DND-41 (cell line): ENCODE measurements at regions not wholly inside any gene's neighbourhood (a gene's known extent, or its start where the extent isn't known, plus 50 kb on each side); places are given as distances from the start of the nearest gene placed in this dataset.

Experiments used
- ATAC-seq: fragments of 200-7000 bp; cut with Tn5 transposase; 3 replicates; pipeline ENCODE4 v1.9.1; 2021; ENCODE audit warnings: low read depth; ENCODE audit not compliant: insufficient read depth
- DNase-seq: peaks from one replicate; pipeline ENCODE4 v3.0.0-alpha.2; 2020
- H2AFZ ChIP-seq: 2 replicates; pipeline ENCODE4 v1.6.0; 2012; ENCODE audit warnings: low read depth, low read length
- H3K27ac ChIP-seq: 2 replicates; pipeline ENCODE4 v1.5.1; 2012; ENCODE audit warnings: low read length, inconsistent platforms
- H3K27me3 ChIP-seq: fragments of 200-600 bp; sonication (generic); 2 replicates; pipeline ENCODE4 v1.6.0; 2012; ENCODE audit warnings: low read length, mild to moderate bottlenecking, inconsistent platforms; ENCODE audit not compliant: insufficient read depth, poor library complexity
- H3K36me3 ChIP-seq: 2 replicates; pipeline ENCODE4 v1.5.1; 2012; ENCODE audit warnings: low read length, inconsistent platforms; ENCODE audit not compliant: insufficient read depth
- H3K4me1 ChIP-seq: 2 replicates; pipeline ENCODE4 v1.5.1; 2012; ENCODE audit warnings: mild to moderate bottlenecking, low read length; ENCODE audit not compliant: insufficient read depth
- H3K4me2 ChIP-seq: 2 replicates; pipeline ENCODE4 v1.6.0; 2012; ENCODE audit warnings: mild to moderate bottlenecking, moderate library complexity, low read length, inconsistent platforms; ENCODE audit not compliant: insufficient read depth
- H3K4me3 ChIP-seq, 2 experiments: fragments of 200-600 bp in 1 of 2; shearing (Covaris generic) in 1 of 2; 2 replicates each; pipeline ENCODE4 v1.5.1; 2012 to 2016; ENCODE audit warnings: inconsistent platforms in 2 of 2, low read length in 2 of 2, mild to moderate bottlenecking in 2 of 2, low read depth in 1 of 2, moderate library complexity in 1 of 2
- H3K79me2 ChIP-seq: 2 replicates; pipeline ENCODE4 v1.6.0; 2012; ENCODE audit warnings: low read length, inconsistent platforms; ENCODE audit not compliant: insufficient read depth
- H3K9ac ChIP-seq: 2 replicates; pipeline ENCODE4 v1.6.0; 2012; ENCODE audit warnings: low read depth, mild to moderate bottlenecking, inconsistent platforms, low read length, moderate library complexity
- H3K9me3 ChIP-seq: 2 replicates; pipeline ENCODE4 v1.5.1; 2012; ENCODE audit warnings: low read length, moderate library complexity, mild to moderate bottlenecking, inconsistent platforms; ENCODE audit not compliant: insufficient read depth, severe bottlenecking
- H4K20me1 ChIP-seq: 2 replicates; pipeline ENCODE4 v1.6.0; 2012; ENCODE audit warnings: low read length; ENCODE audit not compliant: insufficient read depth
- EZH2 ChIP-seq: IDR thresholded peaks from 3 replicates; pipeline ENCODE4 v1.6.1; 2012; ENCODE audit warnings: borderline replicate concordance, low read depth, mild to moderate bottlenecking, moderate library complexity, low read length, inconsistent platforms; ENCODE audit not compliant: severe bottlenecking
- TF ChIP-seq, protein P1 (sequence below): IDR thresholded peaks from 2 replicates; pipeline ENCODE4 v1.5.1; 2012; ENCODE audit warnings: borderline replicate concordance, low read length, moderate library complexity, mild to moderate bottlenecking; ENCODE audit not compliant: poor library complexity, severe bottlenecking; ENCODE audit errors: extremely low read depth

DNA sequence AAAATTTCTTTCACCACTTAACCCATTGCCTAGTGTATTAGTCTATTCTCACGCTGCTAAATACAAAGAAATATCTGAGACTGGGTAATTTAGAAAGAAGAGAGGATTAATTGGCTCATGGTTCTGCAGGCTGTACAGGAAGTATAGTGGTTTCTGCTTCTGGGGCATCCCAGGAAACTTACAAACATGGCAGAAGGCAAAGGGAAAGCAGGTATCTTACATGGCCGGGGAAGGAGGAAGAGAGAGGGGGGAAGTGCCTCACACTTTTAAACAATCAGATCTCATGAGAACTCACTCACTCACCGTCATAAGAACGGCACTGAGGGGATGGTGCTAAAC lies 931.4 kb upstream of the SOX9 start:
- Histone ChIP-seq H3K4me3 (no peak overlapping the region), H2AFZ (no peak overlapping the region), H4K20me1 (no peaks in the 10 kb centered on the region), H3K9ac (no peak overlapping the region), H3K27ac (no peak overlapping the region), H3K79me2 (no peaks in the 10 kb centered on the region), H3K27me3 (no peaks in the 10 kb centered on the region), H3K4me1 (peaks cover 18% of the 10 kb centered on the region), H3K9me3 (peaks cover 2% of the 10 kb centered on the region), H3K36me3 (no peaks in the 10 kb centered on the region), H3K4me2 (no peak overlapping the region)
- ATAC-seq, result peak; percentile 68
- peak; percentile 11 for DNase-seq
- TF ChIP-seq, protein P1, sequence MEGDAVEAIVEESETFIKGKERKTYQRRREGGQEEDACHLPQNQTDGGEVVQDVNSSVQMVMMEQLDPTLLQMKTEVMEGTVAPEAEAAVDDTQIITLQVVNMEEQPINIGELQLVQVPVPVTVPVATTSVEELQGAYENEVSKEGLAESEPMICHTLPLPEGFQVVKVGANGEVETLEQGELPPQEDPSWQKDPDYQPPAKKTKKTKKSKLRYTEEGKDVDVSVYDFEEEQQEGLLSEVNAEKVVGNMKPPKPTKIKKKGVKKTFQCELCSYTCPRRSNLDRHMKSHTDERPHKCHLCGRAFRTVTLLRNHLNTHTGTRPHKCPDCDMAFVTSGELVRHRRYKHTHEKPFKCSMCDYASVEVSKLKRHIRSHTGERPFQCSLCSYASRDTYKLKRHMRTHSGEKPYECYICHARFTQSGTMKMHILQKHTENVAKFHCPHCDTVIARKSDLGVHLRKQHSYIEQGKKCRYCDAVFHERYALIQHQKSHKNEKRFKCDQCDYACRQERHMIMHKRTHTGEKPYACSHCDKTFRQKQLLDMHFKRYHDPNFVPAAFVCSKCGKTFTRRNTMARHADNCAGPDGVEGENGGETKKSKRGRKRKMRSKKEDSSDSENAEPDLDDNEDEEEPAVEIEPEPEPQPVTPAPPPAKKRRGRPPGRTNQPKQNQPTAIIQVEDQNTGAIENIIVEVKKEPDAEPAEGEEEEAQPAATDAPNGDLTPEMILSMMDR, result no peak
- TF ChIP-seq EZH2, result no peak

DNA sequence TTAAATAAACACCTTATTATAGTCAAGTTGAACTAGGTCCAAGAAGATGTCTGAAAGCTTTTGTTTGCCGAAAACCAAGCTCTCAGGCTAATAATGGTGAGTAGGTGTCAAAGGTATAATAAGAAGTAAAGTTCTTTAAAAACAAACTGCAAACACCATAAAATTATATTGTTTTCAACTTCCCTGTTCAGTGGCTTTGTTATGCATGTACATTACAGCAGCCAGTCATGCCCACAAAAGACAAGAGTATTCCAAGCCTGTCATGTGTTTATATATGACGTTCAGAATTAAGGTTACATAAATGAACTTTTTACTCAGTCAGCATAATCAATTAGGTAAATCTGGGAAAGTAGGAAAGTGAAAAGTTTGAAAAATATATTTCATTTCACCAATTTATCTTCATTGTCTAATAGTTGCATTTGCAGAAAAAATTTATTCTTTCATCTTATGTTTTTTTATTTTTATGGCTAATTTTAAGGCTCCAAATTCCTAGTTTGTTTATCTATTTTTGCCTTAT lies 928.7 kb upstream of the SOX9 start:
- no peaks in the 10 kb centered on the region for H3K27me3 ChIP-seq
- no peak overlapping the region for H3K4me2 ChIP-seq
- no peak overlapping the region for H3K9ac ChIP-seq
- DNase-seq (no peak), ATAC-seq (no peak)
- no peaks in the 10 kb centered on the region for H3K36me3 ChIP-seq
- H3K4me3 ChIP-seq, result no peak overlapping the region
- no peaks in the 10 kb centered on the region for H3K79me2 ChIP-seq
- TF ChIP-seq, protein P1, result no peak
- no peak for TF ChIP-seq EZH2
- no peak overlapping the region for H3K27ac ChIP-seq
- H4K20me1 ChIP-seq, result no peaks in the 10 kb centered on the region
- no peak overlapping the region for H2AFZ ChIP-seq
- H3K9me3 ChIP-seq, result peaks cover 2% of the 10 kb centered on the region
- peaks cover 18% of the 10 kb centered on the region for H3K4me1 ChIP-seq

DNA sequence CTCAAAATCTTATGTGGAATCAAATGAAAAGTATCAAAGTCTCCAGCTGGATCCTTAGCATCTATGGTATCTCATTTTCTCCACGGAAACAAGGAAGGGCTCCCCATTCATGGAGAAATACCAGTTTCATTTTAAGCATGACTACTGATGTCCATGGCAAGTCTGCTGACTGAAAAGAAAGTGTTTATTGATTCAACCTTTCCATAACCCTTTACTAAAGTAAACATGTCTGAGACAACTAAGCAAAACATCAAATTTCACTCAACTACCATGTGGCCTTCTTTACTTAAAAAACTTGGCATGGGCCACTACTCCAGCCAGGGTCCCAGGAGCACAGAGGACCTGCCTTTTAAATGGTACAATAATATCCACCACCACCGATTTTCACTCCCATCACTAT lies 928.0 kb upstream of the SOX9 start:
- peaks cover 2% of the 10 kb centered on the region for H3K9me3 ChIP-seq
- TF ChIP-seq EZH2, result no peak
- H2AFZ ChIP-seq, result no peak overlapping the region
- H3K4me1 ChIP-seq, result peaks cover 18% of the 10 kb centered on the region
- H3K36me3 ChIP-seq, result no peaks in the 10 kb centered on the region
- H3K27me3 ChIP-seq, result no peaks in the 10 kb centered on the region
- no peak for DNase-seq
- no peak for ATAC-seq
- no peak overlapping the region for H3K4me2 ChIP-seq
- no peak overlapping the region for H3K27ac ChIP-seq
- H3K9ac ChIP-seq, result no peak overlapping the region
- H3K79me2 ChIP-seq, result no peaks in the 10 kb centered on the region
- no peak overlapping the region for H3K4me3 ChIP-seq
- no peaks in the 10 kb centered on the region for H4K20me1 ChIP-seq

DNA sequence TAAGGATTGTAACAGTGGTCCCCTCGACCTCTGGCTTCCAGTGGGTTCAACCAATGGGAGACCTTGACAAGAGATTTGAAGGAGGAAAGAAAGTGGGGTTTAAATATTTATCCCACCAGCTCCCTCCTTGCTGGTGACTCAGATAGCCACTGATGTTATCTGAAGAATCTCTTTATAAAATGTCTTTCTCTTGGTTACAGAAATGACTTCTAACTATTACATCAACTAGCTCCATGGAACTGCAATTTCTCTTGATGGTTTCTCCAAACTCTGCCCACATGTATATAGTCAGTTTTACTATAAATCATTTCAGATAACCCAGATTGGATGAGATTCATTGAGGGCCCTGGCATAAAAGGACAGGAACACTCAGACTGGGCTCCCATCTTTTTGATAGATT lies 920.2 kb upstream of the SOX9 start:
- H3K4me1 ChIP-seq, result no peaks in the 10 kb centered on the region
- no peak overlapping the region for H3K4me2 ChIP-seq
- H4K20me1 ChIP-seq, result no peaks in the 10 kb centered on the region
- H3K36me3 ChIP-seq, result no peaks in the 10 kb centered on the region
- H3K27ac ChIP-seq, result no peak overlapping the region
- no peaks in the 10 kb centered on the region for H3K27me3 ChIP-seq
- no peaks in the 10 kb centered on the region for H3K79me2 ChIP-seq
- no peak overlapping the region for H2AFZ ChIP-seq
- H3K4me3 ChIP-seq, result no peak overlapping the region
- H3K9me3 ChIP-seq, result no peaks in the 10 kb centered on the region
- no peak for TF ChIP-seq EZH2
- TF ChIP-seq, protein P1, result no peak
- no peak for ATAC-seq
- no peak for DNase-seq
- H3K9ac ChIP-seq, result no peak overlapping the region
